GM06990 (cell line): ENCODE measurements at regions not wholly inside any gene's neighbourhood (a gene's known extent, or its start where the extent isn't known, plus 50 kb on each side); places are given as distances from the start of the nearest gene placed in this dataset.

Experiments
- DNase-seq: peaks from one replicate; pipeline ENCODE4 v3.0.0-alpha.2; 2011; ENCODE audit not compliant: insufficient read length; ENCODE audit errors: extremely low read depth
- H3K27me3 ChIP-seq: replicated peaks from 2 replicates; pipeline ENCODE4 v1.6.0; 2011; ENCODE audit warnings: low read length; ENCODE audit not compliant: control insufficient read depth, insufficient read depth
- H3K36me3 ChIP-seq: 2 replicates; pipeline ENCODE4 v1.5.1; 2011; ENCODE audit warnings: low read length; ENCODE audit not compliant: control insufficient read depth, insufficient read depth
- H3K4me3 ChIP-seq: replicated peaks from 2 replicates; pipeline ENCODE4 v1.5.1; 2011; ENCODE audit warnings: low read depth, mild to moderate bottlenecking, control low read depth, low read length
- TF ChIP-seq, protein P1 (sequence below): IDR thresholded peaks from 2 replicates; pipeline ENCODE4 v1.5.1; 2011; ENCODE audit warnings: low read length, control low read depth, mild to moderate bottlenecking, inconsistent platforms; ENCODE audit not compliant: insufficient read depth, poor library complexity, severe bottlenecking

DNA sequence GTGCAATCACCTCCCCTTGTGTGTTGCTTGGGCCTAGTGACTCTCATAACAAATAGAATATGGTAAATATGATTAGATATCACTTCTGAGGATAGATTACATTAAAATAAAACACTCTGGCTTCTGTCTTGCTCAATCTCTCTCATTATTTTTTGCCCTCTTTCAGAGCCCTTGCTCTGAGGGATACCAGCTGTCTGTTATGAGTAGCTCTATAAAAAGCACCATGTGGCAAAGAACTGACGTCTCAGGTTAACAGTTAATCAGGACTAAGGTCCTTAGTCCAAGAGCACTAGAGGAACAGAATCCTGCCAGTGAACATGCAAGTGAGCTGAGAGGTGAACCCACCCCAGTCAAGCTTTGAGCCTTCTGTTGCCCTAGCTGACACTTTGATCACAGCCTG lies 402.2 kb upstream of the HTR1E start:
- TF ChIP-seq, protein P1, sequence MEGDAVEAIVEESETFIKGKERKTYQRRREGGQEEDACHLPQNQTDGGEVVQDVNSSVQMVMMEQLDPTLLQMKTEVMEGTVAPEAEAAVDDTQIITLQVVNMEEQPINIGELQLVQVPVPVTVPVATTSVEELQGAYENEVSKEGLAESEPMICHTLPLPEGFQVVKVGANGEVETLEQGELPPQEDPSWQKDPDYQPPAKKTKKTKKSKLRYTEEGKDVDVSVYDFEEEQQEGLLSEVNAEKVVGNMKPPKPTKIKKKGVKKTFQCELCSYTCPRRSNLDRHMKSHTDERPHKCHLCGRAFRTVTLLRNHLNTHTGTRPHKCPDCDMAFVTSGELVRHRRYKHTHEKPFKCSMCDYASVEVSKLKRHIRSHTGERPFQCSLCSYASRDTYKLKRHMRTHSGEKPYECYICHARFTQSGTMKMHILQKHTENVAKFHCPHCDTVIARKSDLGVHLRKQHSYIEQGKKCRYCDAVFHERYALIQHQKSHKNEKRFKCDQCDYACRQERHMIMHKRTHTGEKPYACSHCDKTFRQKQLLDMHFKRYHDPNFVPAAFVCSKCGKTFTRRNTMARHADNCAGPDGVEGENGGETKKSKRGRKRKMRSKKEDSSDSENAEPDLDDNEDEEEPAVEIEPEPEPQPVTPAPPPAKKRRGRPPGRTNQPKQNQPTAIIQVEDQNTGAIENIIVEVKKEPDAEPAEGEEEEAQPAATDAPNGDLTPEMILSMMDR, result no peak

GRCh38 chr6:86529635-86530034 lies 407.7 kb upstream of the HTR1E start:
- Histone ChIP-seq H3K36me3 (no peaks in the 10 kb centered on the region), H3K27me3 (no peaks in the 10 kb centered on the region), H3K4me3 (no peak overlapping the region)
- TF ChIP-seq, protein P1, result no peak
- DNase-seq, result no peak

More for the DNA sequence above, 402.2 kb upstream of the HTR1E start:
- no peaks in the 10 kb centered on the region for H3K27me3 ChIP-seq
- DNase-seq, result no peak
- no peak overlapping the region for H3K4me3 ChIP-seq
- H3K36me3 ChIP-seq, result no peaks in the 10 kb centered on the region

- Histone ChIP-seq H3K4me3 (no peak overlapping the region), H3K27me3 (no peaks in the 10 kb centered on the region), H3K36me3 (no peaks in the 10 kb centered on the region)
- TF ChIP-seq, protein P1, result no peak
- no peak for DNase-seq
These were observed 411.1 kb upstream of the HTR1E start for GRCh38 chr6:86526238-86526637.

DNA sequence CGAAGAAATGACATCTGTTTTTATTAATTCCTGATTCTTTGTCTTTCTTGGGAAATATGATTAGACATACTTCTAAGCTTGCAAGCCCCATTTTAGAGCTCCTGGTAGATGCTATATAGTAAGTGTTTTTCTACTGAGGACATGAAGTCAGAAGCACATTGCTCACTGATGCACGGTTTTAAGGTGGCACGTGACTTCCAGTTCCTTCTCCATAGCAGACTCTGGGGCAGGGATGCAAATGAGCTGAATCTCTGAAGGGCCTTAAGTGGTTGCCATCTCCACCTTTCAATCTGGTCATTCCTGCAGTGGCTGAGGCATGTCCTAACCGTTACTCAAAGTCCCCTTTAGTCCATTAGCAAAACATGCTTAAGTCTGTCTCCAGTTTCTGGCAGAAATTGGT lies 421.2 kb upstream of the HTR1E start:
- Histone ChIP-seq H3K36me3 (no peaks in the 10 kb centered on the region), H3K4me3 (no peak overlapping the region), H3K27me3 (no peaks in the 10 kb centered on the region)
- no peak for DNase-seq
- TF ChIP-seq, protein P1, result no peak

DNA sequence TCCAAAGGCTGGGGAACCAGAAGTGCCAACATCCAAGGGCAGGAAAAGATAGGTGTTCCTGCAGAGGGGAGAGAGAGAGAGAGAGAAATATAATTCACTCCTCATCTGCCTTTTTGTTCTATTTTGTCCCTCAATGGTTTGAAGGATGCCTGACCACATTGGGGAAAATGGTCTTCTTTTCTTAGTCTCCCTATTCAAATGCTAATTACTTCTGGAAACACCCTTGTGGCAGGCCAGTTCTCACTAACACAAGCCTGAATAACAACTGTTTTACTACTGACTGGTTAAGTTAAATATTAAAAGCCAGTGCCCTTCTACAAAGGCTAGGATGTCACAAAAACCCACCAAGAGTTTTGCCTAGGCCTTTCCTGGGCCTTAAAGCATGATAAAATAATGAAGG lies 425.4 kb upstream of the HTR1E start:
- Histone ChIP-seq H3K36me3 (no peaks in the 10 kb centered on the region), H3K27me3 (no peaks in the 10 kb centered on the region), H3K4me3 (no peak overlapping the region)
- TF ChIP-seq, protein P1, result no peak
- DNase-seq, result no peak

GRCh38 chr6:86508230-86508629 lies 429.1 kb upstream of the HTR1E start:
- no peaks in the 10 kb centered on the region for H3K36me3 ChIP-seq
- TF ChIP-seq, protein P1, result no peak
- no peaks in the 10 kb centered on the region for H3K27me3 ChIP-seq
- no peak for DNase-seq
- no peak overlapping the region for H3K4me3 ChIP-seq
